SK-N-SH treated with all-trans-retinoic acid at 6 μM for 48 hours (cell line): ENCODE measurements at regions not wholly inside any gene's neighbourhood (a gene's known extent, or its start where the extent isn't known, plus 50 kb on each side); places are given as distances from the start of the nearest gene placed in this dataset.

Experiments
- ATAC-seq: fragments of 200-7000 bp; cut with Tn5 transposase; 3 replicates; pipeline ENCODE4 v1.9.1; 2020; ENCODE audit warnings: mild to moderate bottlenecking, moderate library complexity
- BACH2 ChIP-seq: fragments of 250-450 bp; sonication (Bioruptor Pico); IDR thresholded peaks from 2 replicates; pipeline ENCODE4 v1.9.0; 2021; ENCODE audit warnings: mild to moderate bottlenecking, borderline replicate concordance
- CREB5 ChIP-seq: fragments of 250-450 bp; sonication (Bioruptor Pico); IDR thresholded peaks from 2 replicates; pipeline ENCODE4 v1.5.1; 2020; ENCODE audit warnings: low read depth, mild to moderate bottlenecking, moderate library complexity
- CSDC2 ChIP-seq: fragments of 250-450 bp; sonication (Bioruptor Pico); IDR thresholded peaks from 2 replicates; pipeline ENCODE4 v1.5.0; 2020; ENCODE audit warnings: mild to moderate bottlenecking, moderate library complexity
- CSRNP3 ChIP-seq: fragments of 250-450 bp; sonication (Bioruptor Pico); IDR thresholded peaks from 2 replicates; pipeline ENCODE4 v1.5.1; 2021; ENCODE audit warnings: mild to moderate bottlenecking, moderate library complexity
- ESRRG ChIP-seq: fragments of 250-450 bp; sonication (Bioruptor Pico); IDR thresholded peaks from 2 replicates; pipeline ENCODE4 v1.6.1; 2021; ENCODE audit warnings: mild to moderate bottlenecking
- GLIS3 ChIP-seq: fragments of 250-450 bp; sonication (Bioruptor Pico); IDR thresholded peaks from 2 replicates; pipeline ENCODE4 v1.5.0; 2020; ENCODE audit warnings: mild to moderate bottlenecking, moderate library complexity
- ISL1 ChIP-seq: fragments of 250-450 bp; sonication (Bioruptor Pico); IDR thresholded peaks from 2 replicates; pipeline ENCODE4 v2.1.2; 2022; ENCODE audit warnings: mild to moderate bottlenecking, moderate library complexity
- OSR1 ChIP-seq: fragments of 250-450 bp; sonication (Bioruptor Pico); IDR thresholded peaks from 2 replicates; pipeline ENCODE4 v1.8.0; 2022; ENCODE audit warnings: moderate library complexity, mild to moderate bottlenecking, inconsistent platforms
- PATZ1 ChIP-seq: fragments of 250-450 bp; sonication (Bioruptor Pico); IDR thresholded peaks from 2 replicates; pipeline ENCODE4 v1.8.0; 2020; ENCODE audit warnings: mild to moderate bottlenecking, moderate library complexity, borderline replicate concordance
- POU6F1 ChIP-seq: fragments of 250-450 bp; sonication (Bioruptor Pico); IDR thresholded peaks from 2 replicates; pipeline ENCODE4 v1.8.0; 2021; ENCODE audit warnings: low read depth, mild to moderate bottlenecking, moderate library complexity, borderline replicate concordance
- PPARA ChIP-seq: fragments of 250-450 bp; sonication (Bioruptor Pico); IDR thresholded peaks from 2 replicates; pipeline ENCODE4 v1.5.0; 2020; ENCODE audit warnings: mild to moderate bottlenecking, borderline replicate concordance
- RARB ChIP-seq: fragments of 250-450 bp; sonication (Bioruptor Pico); IDR thresholded peaks from 2 replicates; pipeline ENCODE4 v1.8.0; 2021; ENCODE audit warnings: mild to moderate bottlenecking, moderate library complexity
- SNAI2 ChIP-seq: fragments of 250-450 bp; sonication (Bioruptor Pico); IDR thresholded peaks from 2 replicates; pipeline ENCODE4 v1.5.0; 2020; ENCODE audit warnings: mild to moderate bottlenecking, moderate library complexity
- TCF4 ChIP-seq: fragments of 250-450 bp; sonication (Bioruptor Pico); IDR thresholded peaks from 2 replicates; pipeline ENCODE4 v1.8.0; 2021; ENCODE audit warnings: mild to moderate bottlenecking, moderate library complexity, borderline replicate concordance
- TOX ChIP-seq: fragments of 250-450 bp; sonication (Bioruptor Pico); IDR thresholded peaks from 2 replicates; pipeline ENCODE4 v1.8.0; 2021; ENCODE audit warnings: mild to moderate bottlenecking, moderate library complexity, borderline replicate concordance
- TSHZ2 ChIP-seq: fragments of 250-450 bp; sonication (Bioruptor Pico); IDR thresholded peaks from 2 replicates; pipeline ENCODE4 v1.5.0; 2020; ENCODE audit warnings: mild to moderate bottlenecking, moderate library complexity
- ZC3H10 ChIP-seq: fragments of 250-450 bp; sonication (Bioruptor Pico); IDR thresholded peaks from 2 replicates; pipeline ENCODE4 v1.5.1; 2021; ENCODE audit warnings: mild to moderate bottlenecking, moderate library complexity
- ZFP3 ChIP-seq: fragments of 250-450 bp; sonication (Bioruptor Pico); IDR thresholded peaks from 2 replicates; pipeline ENCODE4 v1.5.0; 2020; ENCODE audit warnings: mild to moderate bottlenecking, moderate library complexity
- ZFP30 ChIP-seq: fragments of 450-650 bp; formaldehyde crosslinking; IDR thresholded peaks from 2 replicates; pipeline ENCODE4 v1.5.0; 2022; ENCODE audit warnings: mild to moderate bottlenecking, moderate library complexity
- ZNF565 ChIP-seq: fragments of 450-650 bp; formaldehyde crosslinking; conservative IDR thresholded peaks from 2 replicates; pipeline ENCODE4 v1.5.0; 2020; ENCODE audit warnings: low read depth, mild to moderate bottlenecking, moderate library complexity
- ZNF70 ChIP-seq: fragments of 450-650 bp; formaldehyde crosslinking; IDR thresholded peaks from 2 replicates; pipeline ENCODE4 v1.5.0; 2020; ENCODE audit warnings: mild to moderate bottlenecking, moderate library complexity
- ZNF8 ChIP-seq: fragments of 450-650 bp; formaldehyde crosslinking; IDR thresholded peaks from 2 replicates; pipeline ENCODE4 v1.5.0; 2020; ENCODE audit warnings: mild to moderate bottlenecking, moderate library complexity

GRCh38 chr1:242585616-242586359 lies 61.3 kb upstream of the PLD5 start:
- no peak for ATAC-seq
- TF ChIP-seq TSHZ2 (CRISPR knock-in tag): no peak
- no peak for TF ChIP-seq ZNF8 (CRISPR knock-in tag)
- TF ChIP-seq ZNF565 (CRISPR knock-in tag): no peak
- no peak for TF ChIP-seq ZNF70 (CRISPR knock-in tag)
- no peak for TF ChIP-seq BACH2 (CRISPR knock-in tag)
- TF ChIP-seq ZFP3 (CRISPR knock-in tag): no peak
- no peak for TF ChIP-seq CREB5 (CRISPR knock-in tag)
- no peak for TF ChIP-seq ISL1
- no peak for TF ChIP-seq ZFP30 (CRISPR knock-in tag)
- TF ChIP-seq PPARA (CRISPR knock-in tag): no peak
- TF ChIP-seq ESRRG (CRISPR knock-in tag): no peak
- TF ChIP-seq TOX (CRISPR knock-in tag): no peak
- no peak for TF ChIP-seq ZC3H10 (CRISPR knock-in tag)
- TF ChIP-seq CSDC2 (CRISPR knock-in tag): no peak
- TF ChIP-seq GLIS3 (CRISPR knock-in tag): no peak
- TF ChIP-seq POU6F1 (CRISPR knock-in tag): no peak
- no peak for TF ChIP-seq RARB (CRISPR knock-in tag)
- TF ChIP-seq SNAI2 (CRISPR knock-in tag): no peak
- TF ChIP-seq OSR1 (CRISPR knock-in tag): no peak
- TF ChIP-seq PATZ1: no peak

- no peak for TF ChIP-seq OSR1 (CRISPR knock-in tag)
- TF ChIP-seq ESRRG (CRISPR knock-in tag): no peak
- no peak for TF ChIP-seq ZFP3 (CRISPR knock-in tag)
- no peak for TF ChIP-seq TOX (CRISPR knock-in tag)
- TF ChIP-seq CSRNP3 (CRISPR knock-in tag): no peak
- TF ChIP-seq ZNF565 (CRISPR knock-in tag): no peak
- TF ChIP-seq TCF4: no peak
- TF ChIP-seq ZNF70 (CRISPR knock-in tag): no peak
- no peak for TF ChIP-seq PATZ1
- no peak for TF ChIP-seq TSHZ2 (CRISPR knock-in tag)
- TF ChIP-seq CSDC2 (CRISPR knock-in tag): no peak
- TF ChIP-seq SNAI2 (CRISPR knock-in tag): no peak
- no peak for TF ChIP-seq GLIS3 (CRISPR knock-in tag)
- no peak for TF ChIP-seq ZFP30 (CRISPR knock-in tag)
- no peak for ATAC-seq
Observed at GRCh38 chr1:242582669-242583068, 58.2 kb upstream of the PLD5 start.
